ENCODE measurements at regions not wholly inside any gene's neighbourhood (a gene's known extent, or its start where the extent isn't known, plus 50 kb on each side); places are given as distances from the start of the nearest gene placed in this dataset.

DNA sequence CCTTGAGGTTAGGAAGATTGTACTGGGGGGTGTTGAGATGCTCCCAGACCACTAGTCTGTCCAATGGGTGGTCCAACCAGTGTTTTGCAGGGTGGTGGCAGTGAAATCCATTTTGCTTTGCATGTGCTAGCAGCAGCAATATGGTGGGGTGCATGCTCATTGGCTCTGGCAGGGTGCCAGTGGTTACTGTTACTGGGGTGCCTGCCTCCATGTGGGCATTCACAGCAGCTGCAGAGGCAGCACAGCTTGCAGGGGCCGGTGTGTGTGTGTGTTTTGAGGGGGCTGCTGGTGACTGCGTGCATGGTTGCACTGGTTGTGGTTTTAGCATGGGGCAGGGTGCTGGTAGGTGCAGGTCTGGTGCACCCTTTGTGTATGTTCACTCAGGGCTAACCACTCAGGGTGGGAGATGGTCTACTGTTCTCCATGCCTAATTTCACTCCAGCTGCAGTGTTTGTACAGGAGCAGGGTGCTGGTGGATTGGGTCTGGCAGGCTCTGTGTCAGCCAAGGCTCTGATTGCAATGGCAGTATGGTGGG, 265.4 kb downstream of the NUP35 start:
- Histone ChIP-seq H3K27me3 (no peaks in the 10 kb centered on the region), H3K36me3 (no peaks in the 10 kb centered on the region), H3K27ac (replicated peaks in 1 of 4) (no peak overlapping the region), H3K4me1 (no peaks in the 10 kb centered on the region), H3K9me3 (peaks cover 0 to 16% (median 9%) of the 10 kb centered on the region in 4 donors), H3K4me3 (no peak overlapping the region)
- no peak for TF ChIP-seq EP300 (IDR thresholded peaks at IDR 0.05)
- TF ChIP-seq, protein P1, sequence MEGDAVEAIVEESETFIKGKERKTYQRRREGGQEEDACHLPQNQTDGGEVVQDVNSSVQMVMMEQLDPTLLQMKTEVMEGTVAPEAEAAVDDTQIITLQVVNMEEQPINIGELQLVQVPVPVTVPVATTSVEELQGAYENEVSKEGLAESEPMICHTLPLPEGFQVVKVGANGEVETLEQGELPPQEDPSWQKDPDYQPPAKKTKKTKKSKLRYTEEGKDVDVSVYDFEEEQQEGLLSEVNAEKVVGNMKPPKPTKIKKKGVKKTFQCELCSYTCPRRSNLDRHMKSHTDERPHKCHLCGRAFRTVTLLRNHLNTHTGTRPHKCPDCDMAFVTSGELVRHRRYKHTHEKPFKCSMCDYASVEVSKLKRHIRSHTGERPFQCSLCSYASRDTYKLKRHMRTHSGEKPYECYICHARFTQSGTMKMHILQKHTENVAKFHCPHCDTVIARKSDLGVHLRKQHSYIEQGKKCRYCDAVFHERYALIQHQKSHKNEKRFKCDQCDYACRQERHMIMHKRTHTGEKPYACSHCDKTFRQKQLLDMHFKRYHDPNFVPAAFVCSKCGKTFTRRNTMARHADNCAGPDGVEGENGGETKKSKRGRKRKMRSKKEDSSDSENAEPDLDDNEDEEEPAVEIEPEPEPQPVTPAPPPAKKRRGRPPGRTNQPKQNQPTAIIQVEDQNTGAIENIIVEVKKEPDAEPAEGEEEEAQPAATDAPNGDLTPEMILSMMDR (IDR thresholded peaks at IDR 0.05), result no peak
- TF ChIP-seq POLR2AphosphoS5 (IDR thresholded peaks at IDR 0.05), result no peak
- TF ChIP-seq POLR2A (IDR thresholded peaks at IDR 0.05; ENCODE audit: low read depth), result no peak
- no CpG with 5 or more reads among the region's 2 CpGs for whole genome bisulfite sequencing
- DNase-seq (ENCODE audit: extremely low spot score), result no peak
- intact Hi-C loops (cut with DNase I), result no loop called here

- H3K27ac ChIP-seq (replicated peaks in 1 of 4), result no peak overlapping the region
- H3K36me3 ChIP-seq, result no peaks in the 10 kb centered on the region
- no peaks in the 10 kb centered on the region for H3K27me3 ChIP-seq
- no peak for TF ChIP-seq POLR2AphosphoS5 (IDR thresholded peaks at IDR 0.05)
- no peak for TF ChIP-seq POLR2A (IDR thresholded peaks at IDR 0.05; ENCODE audit: low read depth)
- no peak for TF ChIP-seq EP300 (IDR thresholded peaks at IDR 0.05)
- TF ChIP-seq, protein P1 (IDR thresholded peaks at IDR 0.05), result no peak
- DNase-seq (ENCODE audit: extremely low spot score), result no peak
- WGBS, result 89% methylated on average over 3 of the region's 4 CpGs
- peaks cover 0 to 16% (median 9%) of the 10 kb centered on the region in 4 donors for H3K9me3 ChIP-seq
- intact Hi-C loops (cut with DNase I), result no loop called here
- no peaks in the 10 kb centered on the region for H3K4me1 ChIP-seq
- no peak overlapping the region for H3K4me3 ChIP-seq
Measured at GRCh38 chr2:183390109-183390508, 265.9 kb downstream of the NUP35 start.

- no peak for TF ChIP-seq POLR2A (IDR thresholded peaks at IDR 0.05; ENCODE audit: low read depth)
- TF ChIP-seq EP300 (IDR thresholded peaks at IDR 0.05), result no peak
- TF ChIP-seq POLR2AphosphoS5 (IDR thresholded peaks at IDR 0.05), result no peak
- TF ChIP-seq, protein P1 (IDR thresholded peaks at IDR 0.05), result no peak
- Histone ChIP-seq H3K4me3 (no peak overlapping the region), H3K27me3 (no peaks in the 10 kb centered on the region), H3K36me3 (no peaks in the 10 kb centered on the region), H3K27ac (replicated peaks in 1 of 4) (no peak overlapping the region), H3K4me1 (no peaks in the 10 kb centered on the region), H3K9me3 (no peaks in the 10 kb centered on the region)
- WGBS, result 88% methylated on average over 5 of the region's 7 CpGs
- intact Hi-C loops (cut with DNase I), result no loop called here
- no peak for DNase-seq (ENCODE audit: extremely low spot score)
Measured at GRCh38 chr2:183404392-183404791, 280.1 kb downstream of the NUP35 start.

DNA sequence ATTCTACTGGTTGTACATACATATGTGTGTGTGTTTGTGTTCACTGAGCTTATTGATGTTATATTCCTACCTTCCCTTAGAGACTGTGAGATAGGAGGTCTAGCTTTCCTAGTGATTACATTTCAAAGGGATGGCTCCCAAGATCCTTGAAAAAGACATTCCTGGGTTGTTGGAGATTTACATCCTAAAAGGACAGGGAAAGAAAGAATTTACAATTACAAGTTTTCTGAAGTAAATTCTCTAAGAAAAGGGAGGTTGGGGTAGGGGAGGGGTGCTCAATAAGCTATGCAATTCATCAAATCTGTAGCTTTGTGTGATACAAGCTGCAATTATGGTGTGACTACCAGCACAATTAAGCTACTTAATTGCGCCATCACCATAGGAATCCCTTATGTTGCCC, 284.3 kb downstream of the NUP35 start:
- intact Hi-C loops (cut with DNase I), result no loop called here
- Histone ChIP-seq H3K27ac (replicated peaks in 1 of 4) (no peak overlapping the region), H3K4me1 (no peaks in the 10 kb centered on the region), H3K27me3 (no peaks in the 10 kb centered on the region), H3K9me3 (no peaks in the 10 kb centered on the region), H3K4me3 (no peak overlapping the region), H3K36me3 (no peaks in the 10 kb centered on the region)
- DNase-seq (ENCODE audit: extremely low spot score), result no peak
- TF ChIP-seq POLR2A (IDR thresholded peaks at IDR 0.05; ENCODE audit: low read depth) (no peak), POLR2AphosphoS5 (IDR thresholded peaks at IDR 0.05) (no peak), EP300 (IDR thresholded peaks at IDR 0.05) (no peak)
- TF ChIP-seq, protein P1 (IDR thresholded peaks at IDR 0.05), result no peak
- WGBS, result 0% methylated on average over 1 of the region's 1 CpG

DNA sequence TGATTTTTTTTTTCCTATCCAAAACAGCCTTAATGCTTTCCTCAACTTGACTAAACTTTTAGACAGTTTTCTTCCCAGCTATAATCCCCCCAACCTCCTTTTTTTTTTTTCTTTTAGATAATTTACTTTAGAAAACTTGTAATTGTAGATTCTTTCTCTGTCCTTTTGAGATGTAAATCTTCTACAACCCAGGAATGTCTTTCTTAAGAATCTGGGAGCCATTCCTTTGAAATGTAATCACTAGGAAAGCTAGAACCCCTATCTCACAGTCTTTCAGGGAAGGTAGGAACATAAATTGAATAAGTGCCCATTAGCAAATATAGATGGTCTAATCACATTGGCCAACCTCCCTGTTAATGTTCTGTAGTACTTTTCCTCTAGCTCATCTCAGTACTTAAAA, 285.4 kb downstream of the NUP35 start:
- TF ChIP-seq, protein P1 (IDR thresholded peaks at IDR 0.05), result no peak
- no peak for TF ChIP-seq POLR2A (IDR thresholded peaks at IDR 0.05; ENCODE audit: low read depth)
- TF ChIP-seq POLR2AphosphoS5 (IDR thresholded peaks at IDR 0.05), result no peak
- TF ChIP-seq EP300 (IDR thresholded peaks at IDR 0.05), result no peak
- intact Hi-C loops (cut with DNase I), result no loop called here
- Histone ChIP-seq H3K36me3 (no peaks in the 10 kb centered on the region), H3K4me1 (no peaks in the 10 kb centered on the region), H3K27me3 (no peaks in the 10 kb centered on the region), H3K9me3 (no peaks in the 10 kb centered on the region), H3K27ac (replicated peaks in 1 of 4) (no peak overlapping the region), H3K4me3 (no peak overlapping the region)
- DNase-seq (ENCODE audit: extremely low spot score), result no peak

Data from esophagus muscularis mucosa (tissue), 4 donors.